ENCODE measurements at regions not wholly inside any gene's neighbourhood (a gene's known extent, or its start where the extent isn't known, plus 50 kb on each side); places are given as distances from the start of the nearest gene placed in this dataset.

DNA sequence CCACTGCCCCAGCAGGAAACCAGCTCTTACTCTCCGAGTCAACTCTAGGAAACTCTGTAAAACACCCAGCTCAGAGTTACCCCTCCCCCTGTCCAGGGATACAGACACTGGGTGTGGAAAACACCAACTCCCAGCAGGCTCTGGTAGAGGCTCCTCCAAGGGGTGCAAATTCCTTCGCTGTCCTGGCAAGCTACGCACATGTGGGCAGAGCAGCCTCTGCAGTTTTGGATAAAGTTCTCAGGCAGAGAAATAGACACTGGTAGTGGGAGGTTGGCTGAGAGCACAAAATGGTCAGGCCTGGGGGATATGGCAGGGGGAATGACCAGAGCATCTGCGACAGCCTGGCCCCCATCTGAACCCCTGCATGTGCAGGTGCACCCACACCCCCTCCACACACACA, 146.9 kb upstream of the SDK2 start (continued):
- TF ChIP-seq TBP (IDR thresholded peaks at IDR 0.05; ENCODE audit: low read depth, low read length) (no peak), NRF1 (IDR thresholded peaks at IDR 0.05; ENCODE audit: low read depth, low read length) (no peak), SP1 (IDR thresholded peaks at IDR 0.05; ENCODE audit: low read depth, low read length) (no peak), CBX8 (IDR thresholded peaks at IDR 0.05; ENCODE audit: borderline replicate concordance, low read depth, low read length) (no peak), EP300 (IDR thresholded peaks at IDR 0.05; ENCODE audit: borderline replicate concordance in 1 of 2, low read depth in 2 of 2, low read length in 2 of 2) (no peak), HDAC2 (IDR thresholded peaks at IDR 0.05; ENCODE audit: borderline replicate concordance in 1 of 2, low read depth in 2 of 2, low read length in 2 of 2) (no peak), GABPA (IDR thresholded peaks at IDR 0.05; ENCODE audit: borderline replicate concordance, insufficient read depth, low read length) (no peak), EGR1 (IDR thresholded peaks at IDR 0.05; ENCODE audit: borderline replicate concordance, low read depth, low read length) (no peak)
- TF ChIP-seq, protein P1, sequence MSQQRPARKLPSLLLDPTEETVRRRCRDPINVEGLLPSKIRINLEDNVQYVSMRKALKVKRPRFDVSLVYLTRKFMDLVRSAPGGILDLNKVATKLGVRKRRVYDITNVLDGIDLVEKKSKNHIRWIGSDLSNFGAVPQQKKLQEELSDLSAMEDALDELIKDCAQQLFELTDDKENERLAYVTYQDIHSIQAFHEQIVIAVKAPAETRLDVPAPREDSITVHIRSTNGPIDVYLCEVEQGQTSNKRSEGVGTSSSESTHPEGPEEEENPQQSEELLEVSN (IDR thresholded peaks at IDR 0.05) = no peak
- TF ChIP-seq, protein P2, sequence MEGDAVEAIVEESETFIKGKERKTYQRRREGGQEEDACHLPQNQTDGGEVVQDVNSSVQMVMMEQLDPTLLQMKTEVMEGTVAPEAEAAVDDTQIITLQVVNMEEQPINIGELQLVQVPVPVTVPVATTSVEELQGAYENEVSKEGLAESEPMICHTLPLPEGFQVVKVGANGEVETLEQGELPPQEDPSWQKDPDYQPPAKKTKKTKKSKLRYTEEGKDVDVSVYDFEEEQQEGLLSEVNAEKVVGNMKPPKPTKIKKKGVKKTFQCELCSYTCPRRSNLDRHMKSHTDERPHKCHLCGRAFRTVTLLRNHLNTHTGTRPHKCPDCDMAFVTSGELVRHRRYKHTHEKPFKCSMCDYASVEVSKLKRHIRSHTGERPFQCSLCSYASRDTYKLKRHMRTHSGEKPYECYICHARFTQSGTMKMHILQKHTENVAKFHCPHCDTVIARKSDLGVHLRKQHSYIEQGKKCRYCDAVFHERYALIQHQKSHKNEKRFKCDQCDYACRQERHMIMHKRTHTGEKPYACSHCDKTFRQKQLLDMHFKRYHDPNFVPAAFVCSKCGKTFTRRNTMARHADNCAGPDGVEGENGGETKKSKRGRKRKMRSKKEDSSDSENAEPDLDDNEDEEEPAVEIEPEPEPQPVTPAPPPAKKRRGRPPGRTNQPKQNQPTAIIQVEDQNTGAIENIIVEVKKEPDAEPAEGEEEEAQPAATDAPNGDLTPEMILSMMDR (IDR thresholded peaks at IDR 0.05; ENCODE audit: control extremely low read depth in 1 of 3, insufficient read depth in 1 of 3, low read depth in 1 of 3, low read length in 3 of 3) = no peak
